HepG2 (cell line): ENCODE measurements at regions not wholly inside any gene's neighbourhood (a gene's known extent, or its start where the extent isn't known, plus 50 kb on each side); places are given as distances from the start of the nearest gene placed in this dataset.

Experiments
- BRF2 ChIP-seq: sonication (generic); formaldehyde crosslinking; IDR thresholded peaks from 2 replicates; pipeline ENCODE4 v1.8.1; 2022; ENCODE audit warnings: mild to moderate bottlenecking, missing genetic modification reagents
- HMGA1 ChIP-seq: sonication (generic); formaldehyde crosslinking; conservative IDR thresholded peaks from 2 replicates; pipeline ENCODE4 v1.4.0; 2020; ENCODE audit warnings: missing genetic modification reagents
- HNRNPLL ChIP-seq: fragments of 200-400 bp; formaldehyde crosslinking; IDR thresholded peaks from 2 replicates; pipeline ENCODE4 v1.6.1; 2017; ENCODE audit warnings: mild to moderate bottlenecking, low read depth, low read length; ENCODE audit not compliant: poor library complexity, severe bottlenecking
- PRDM15 ChIP-seq: sonication (generic); formaldehyde crosslinking; IDR thresholded peaks from 2 replicates; pipeline ENCODE4 v1.4.0; 2020; ENCODE audit warnings: missing genetic modification reagents
- RELA ChIP-seq: sonication (generic); formaldehyde crosslinking; IDR thresholded peaks from 2 replicates; pipeline ENCODE4 v1.4.0; 2020; ENCODE audit warnings: missing genetic modification reagents
- SNAPC4 ChIP-seq: sonication (generic); formaldehyde crosslinking; IDR thresholded peaks from 2 replicates; pipeline ENCODE4 v1.4.0; 2020; ENCODE audit warnings: mild to moderate bottlenecking, missing genetic modification reagents
- SOX5 ChIP-seq: IDR thresholded peaks from 2 replicates; pipeline ENCODE4 v1.6.1; 2016; ENCODE audit warnings: borderline replicate concordance
- TBP ChIP-seq: sonication (generic); formaldehyde crosslinking; IDR thresholded peaks from 2 replicates; pipeline ENCODE4 v1.5.0; 2020; ENCODE audit warnings: missing genetic modification reagents
- TCF7 ChIP-seq: sonication (generic); IDR thresholded peaks from 2 replicates; pipeline ENCODE4 v1.6.1; 2016; ENCODE audit warnings: antibody characterized with exemption, low read depth
- ZHX2 ChIP-seq, 2 experiments: sonication (generic) in 1 of 2; formaldehyde crosslinking in 1 of 2; IDR thresholded peaks; 2 replicates each; pipeline versions ENCODE4 v1.6.1 to v1.9.0; 2014 to 2022; ENCODE audit warnings: antibody characterized with exemption in 1 of 2, borderline replicate concordance in 1 of 2, inconsistent platforms in 1 of 2, low read depth in 1 of 2, missing genetic modification reagents in 1 of 2

GRCh38 chr20:37627060-37627766, 66.6 kb upstream of the CTNNBL1 start (continued):
- TF ChIP-seq ZHX2 (IDR thresholded peaks at IDR 0.05; ENCODE audit: low read depth) = no peak
- peak; percentile 100 for TF ChIP-seq ZHX2 (CRISPR knock-in tag; IDR thresholded peaks at IDR 0.05; ENCODE audit: borderline replicate concordance)
- TF ChIP-seq HNRNPLL = no peak
- TF ChIP-seq TBP (CRISPR knock-in tag) = no peak
- no peak for TF ChIP-seq HMGA1 (CRISPR knock-in tag)
- no peak for TF ChIP-seq TCF7
- TF ChIP-seq SNAPC4 (CRISPR knock-in tag) = peak; percentile 96
- TF ChIP-seq PRDM15 = peak; percentile 89
- TF ChIP-seq SOX5 (CRISPR knock-in tag) = peak; percentile 85
- TF ChIP-seq BRF2 (CRISPR knock-in tag) = peak; percentile 91
- peak; percentile 98 for TF ChIP-seq RELA (CRISPR knock-in tag)
